Panc1 (cell line): ENCODE measurements at regions not wholly inside any gene's neighbourhood (a gene's known extent, or its start where the extent isn't known, plus 50 kb on each side); places are given as distances from the start of the nearest gene placed in this dataset.

Source experiments
- POLR2AphosphoS5 ChIP-seq: IDR thresholded peaks from 2 replicates; pipeline ENCODE4 v1.6.1; 2012; ENCODE audit warnings: mild to moderate bottlenecking, low read depth, low read length, moderate library complexity
- TCF7L2 ChIP-seq: IDR thresholded peaks from 2 replicates; pipeline ENCODE4 v1.6.1; 2011; ENCODE audit warnings: mild to moderate bottlenecking, low read depth, low read length, inconsistent platforms
- TF ChIP-seq, protein P1 (sequence below): fragments of 450-650 bp; IDR thresholded peaks from 2 replicates; pipeline ENCODE4 v1.5.1; 2017; ENCODE audit warnings: mild to moderate bottlenecking
- TF ChIP-seq, protein P2 (sequence below), 2 experiments: IDR thresholded peaks; 2 replicates each; pipeline ENCODE4 v1.6.1; 2011 to 2012; ENCODE audit warnings: low read depth in 2 of 2, control low read depth in 1 of 2, low read length in 1 of 2, mild to moderate bottlenecking in 1 of 2, moderate library complexity in 1 of 2; ENCODE audit not compliant: insufficient read depth in 1 of 2

DNA sequence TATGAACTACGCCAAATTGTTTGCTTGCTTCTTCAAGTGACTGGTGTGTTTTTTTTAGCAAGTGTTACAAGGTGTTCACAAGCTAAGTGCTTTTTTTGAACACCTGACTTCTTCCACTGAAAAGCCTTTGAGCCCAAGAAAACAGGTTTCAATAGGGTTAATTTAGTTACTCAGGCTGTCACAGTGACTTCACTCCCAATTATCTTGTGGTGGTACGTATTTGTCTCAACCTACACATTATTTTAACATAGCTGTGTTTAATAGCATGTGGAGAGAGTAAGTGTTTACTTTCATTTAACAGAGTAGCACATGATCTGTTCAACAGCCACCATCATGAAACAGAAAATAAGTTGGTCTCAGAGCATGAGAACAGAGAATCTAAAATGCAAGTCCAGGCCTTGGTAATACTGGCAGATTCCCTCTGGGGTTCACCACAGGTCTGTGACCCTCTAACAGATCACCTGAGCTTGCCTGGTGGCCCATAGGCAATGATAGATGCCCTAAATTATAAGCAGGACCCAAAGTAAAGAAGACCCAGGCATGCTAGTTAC is 267.7 kb upstream of the SMARCA2 start:
- TF ChIP-seq, protein P1, sequence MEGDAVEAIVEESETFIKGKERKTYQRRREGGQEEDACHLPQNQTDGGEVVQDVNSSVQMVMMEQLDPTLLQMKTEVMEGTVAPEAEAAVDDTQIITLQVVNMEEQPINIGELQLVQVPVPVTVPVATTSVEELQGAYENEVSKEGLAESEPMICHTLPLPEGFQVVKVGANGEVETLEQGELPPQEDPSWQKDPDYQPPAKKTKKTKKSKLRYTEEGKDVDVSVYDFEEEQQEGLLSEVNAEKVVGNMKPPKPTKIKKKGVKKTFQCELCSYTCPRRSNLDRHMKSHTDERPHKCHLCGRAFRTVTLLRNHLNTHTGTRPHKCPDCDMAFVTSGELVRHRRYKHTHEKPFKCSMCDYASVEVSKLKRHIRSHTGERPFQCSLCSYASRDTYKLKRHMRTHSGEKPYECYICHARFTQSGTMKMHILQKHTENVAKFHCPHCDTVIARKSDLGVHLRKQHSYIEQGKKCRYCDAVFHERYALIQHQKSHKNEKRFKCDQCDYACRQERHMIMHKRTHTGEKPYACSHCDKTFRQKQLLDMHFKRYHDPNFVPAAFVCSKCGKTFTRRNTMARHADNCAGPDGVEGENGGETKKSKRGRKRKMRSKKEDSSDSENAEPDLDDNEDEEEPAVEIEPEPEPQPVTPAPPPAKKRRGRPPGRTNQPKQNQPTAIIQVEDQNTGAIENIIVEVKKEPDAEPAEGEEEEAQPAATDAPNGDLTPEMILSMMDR, result no peak
- TF ChIP-seq POLR2AphosphoS5 (no peak), TCF7L2 (no peak)
- TF ChIP-seq, protein P2, sequence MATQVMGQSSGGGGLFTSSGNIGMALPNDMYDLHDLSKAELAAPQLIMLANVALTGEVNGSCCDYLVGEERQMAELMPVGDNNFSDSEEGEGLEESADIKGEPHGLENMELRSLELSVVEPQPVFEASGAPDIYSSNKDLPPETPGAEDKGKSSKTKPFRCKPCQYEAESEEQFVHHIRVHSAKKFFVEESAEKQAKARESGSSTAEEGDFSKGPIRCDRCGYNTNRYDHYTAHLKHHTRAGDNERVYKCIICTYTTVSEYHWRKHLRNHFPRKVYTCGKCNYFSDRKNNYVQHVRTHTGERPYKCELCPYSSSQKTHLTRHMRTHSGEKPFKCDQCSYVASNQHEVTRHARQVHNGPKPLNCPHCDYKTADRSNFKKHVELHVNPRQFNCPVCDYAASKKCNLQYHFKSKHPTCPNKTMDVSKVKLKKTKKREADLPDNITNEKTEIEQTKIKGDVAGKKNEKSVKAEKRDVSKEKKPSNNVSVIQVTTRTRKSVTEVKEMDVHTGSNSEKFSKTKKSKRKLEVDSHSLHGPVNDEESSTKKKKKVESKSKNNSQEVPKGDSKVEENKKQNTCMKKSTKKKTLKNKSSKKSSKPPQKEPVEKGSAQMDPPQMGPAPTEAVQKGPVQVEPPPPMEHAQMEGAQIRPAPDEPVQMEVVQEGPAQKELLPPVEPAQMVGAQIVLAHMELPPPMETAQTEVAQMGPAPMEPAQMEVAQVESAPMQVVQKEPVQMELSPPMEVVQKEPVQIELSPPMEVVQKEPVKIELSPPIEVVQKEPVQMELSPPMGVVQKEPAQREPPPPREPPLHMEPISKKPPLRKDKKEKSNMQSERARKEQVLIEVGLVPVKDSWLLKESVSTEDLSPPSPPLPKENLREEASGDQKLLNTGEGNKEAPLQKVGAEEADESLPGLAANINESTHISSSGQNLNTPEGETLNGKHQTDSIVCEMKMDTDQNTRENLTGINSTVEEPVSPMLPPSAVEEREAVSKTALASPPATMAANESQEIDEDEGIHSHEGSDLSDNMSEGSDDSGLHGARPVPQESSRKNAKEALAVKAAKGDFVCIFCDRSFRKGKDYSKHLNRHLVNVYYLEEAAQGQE (IDR thresholded peaks at IDR 0.05; ENCODE audit: insufficient read depth in 1 of 2, low read depth in 2 of 2, low read length in 1 of 2), result no peak
